GM19025 (cell line): ENCODE measurements at regions not wholly inside any gene's neighbourhood (a gene's known extent, or its start where the extent isn't known, plus 50 kb on each side); places are given as distances from the start of the nearest gene placed in this dataset.
"Not testable (repeated sequence)": the region's sequence is repeated elsewhere in the genome, so short reads cannot be mapped to it uniquely, and the experiment has no call there.

Experiments used
- ATAC-seq: cut with Tn5 transposase; IDR thresholded peaks from one replicate; pipeline ENCODE4 v1.9.1; 2021; ENCODE audit warnings: mild to moderate bottlenecking, low read depth, moderate library complexity; ENCODE audit not compliant: unreplicated experiment

DNA sequence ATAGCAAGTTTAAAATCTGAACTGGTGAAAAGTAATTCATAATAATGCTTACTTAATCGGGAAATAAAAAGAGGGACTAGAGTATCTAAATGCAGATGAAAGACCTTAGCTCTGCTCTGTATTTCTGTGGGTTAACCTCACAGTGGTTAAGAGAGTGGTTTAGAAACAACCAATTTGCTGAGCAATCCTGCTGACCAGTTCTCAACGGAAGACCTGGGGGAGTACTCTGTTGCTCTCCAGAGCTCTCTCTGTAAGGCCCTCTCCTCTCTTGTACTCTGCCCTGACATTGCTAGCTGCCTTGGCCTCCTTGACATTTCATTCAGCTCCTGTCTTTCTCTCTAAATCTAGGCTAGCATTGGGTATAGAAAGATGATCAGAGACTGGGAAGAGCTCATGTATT, 1186.6 kb upstream of the SEMA6A start:
- no peak for ATAC-seq

DNA sequence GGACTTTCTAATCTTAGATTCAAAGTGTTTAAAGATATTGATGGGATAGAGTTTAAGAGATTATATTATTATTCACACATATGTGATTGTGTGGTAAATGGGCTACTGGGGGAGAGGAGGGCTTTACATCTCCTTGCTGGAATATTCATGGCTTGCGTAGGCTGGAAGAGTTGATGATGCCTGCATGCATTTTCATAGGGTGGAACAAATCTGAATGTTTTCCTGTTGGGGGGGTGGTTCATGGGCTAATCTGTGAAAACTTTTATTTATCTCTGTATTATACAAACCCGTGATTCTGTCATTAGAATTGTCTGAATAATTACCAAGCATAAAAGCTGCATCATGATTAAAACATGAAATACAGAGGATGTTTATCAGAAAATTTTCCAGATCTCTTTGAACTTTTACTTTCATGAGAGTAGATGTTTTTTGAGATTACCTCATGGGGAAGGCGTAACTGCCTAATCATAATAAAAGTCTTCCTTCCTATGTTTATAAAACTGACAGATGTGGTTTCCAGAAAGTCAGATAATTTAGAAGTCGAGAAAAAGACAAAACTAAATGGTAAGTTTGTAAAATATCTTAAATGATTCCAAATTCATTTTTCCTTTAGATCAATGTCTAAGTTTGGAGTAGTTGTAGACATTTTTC, 1185.4 kb upstream of the SEMA6A start:
- ATAC-seq: no peak

- no peak for ATAC-seq
Measured at GRCh38 chr5:117752403-117752802, 1177.8 kb upstream of the SEMA6A start.

GRCh38 chr5:117748336-117748735, 1173.7 kb upstream of the SEMA6A start:
- ATAC-seq: no peak

- ATAC-seq: no peak
Measured at GRCh38 chr5:117743337-117743736, 1168.7 kb upstream of the SEMA6A start.

DNA sequence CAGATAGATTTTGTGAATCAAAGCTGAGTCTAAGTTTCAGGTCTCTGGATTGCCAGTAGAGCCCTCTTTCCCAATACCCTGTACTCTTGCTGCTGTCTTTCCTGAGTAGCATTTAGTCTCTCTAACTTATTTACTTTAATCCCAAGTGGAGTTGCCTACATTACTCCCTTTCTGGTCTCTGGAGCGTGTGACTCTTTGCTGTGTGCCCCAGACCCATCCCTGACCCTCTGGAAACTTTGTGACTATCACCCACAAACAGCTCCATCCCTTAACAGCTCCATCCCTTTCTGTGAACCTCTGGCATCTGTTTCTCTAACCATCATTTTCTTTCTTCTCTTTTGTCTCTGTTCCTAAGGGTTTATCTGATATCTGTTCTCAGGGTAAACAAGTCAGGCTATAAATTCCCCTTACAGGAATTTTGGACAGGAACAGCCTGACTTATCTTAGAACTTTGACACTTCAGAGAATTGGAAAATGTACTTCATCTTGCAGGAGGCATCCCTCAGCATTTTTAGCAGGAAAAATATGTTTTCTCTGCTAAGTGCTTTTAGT, 1167.1 kb upstream of the SEMA6A start:
- ATAC-seq: no peak

DNA sequence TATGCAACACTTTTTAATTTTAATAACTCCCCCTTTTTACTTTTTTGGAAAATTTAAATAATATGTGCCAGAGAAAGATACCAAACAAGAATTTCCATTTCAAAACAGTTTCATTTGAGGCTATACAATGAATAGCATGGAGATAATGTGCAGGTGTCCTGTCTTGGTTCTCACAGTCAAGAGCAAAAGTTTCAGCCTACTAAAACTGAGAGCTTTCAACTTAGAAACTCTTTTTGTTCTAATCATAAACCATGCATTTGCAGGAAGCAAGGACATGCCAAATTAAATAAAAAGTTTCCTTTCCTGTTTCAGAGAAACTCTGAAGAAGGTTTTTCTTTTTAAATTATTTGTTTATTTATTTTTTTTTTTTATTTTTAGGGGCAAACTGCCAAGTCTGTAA, 1165.6 kb upstream of the SEMA6A start:
- no peak for ATAC-seq

DNA sequence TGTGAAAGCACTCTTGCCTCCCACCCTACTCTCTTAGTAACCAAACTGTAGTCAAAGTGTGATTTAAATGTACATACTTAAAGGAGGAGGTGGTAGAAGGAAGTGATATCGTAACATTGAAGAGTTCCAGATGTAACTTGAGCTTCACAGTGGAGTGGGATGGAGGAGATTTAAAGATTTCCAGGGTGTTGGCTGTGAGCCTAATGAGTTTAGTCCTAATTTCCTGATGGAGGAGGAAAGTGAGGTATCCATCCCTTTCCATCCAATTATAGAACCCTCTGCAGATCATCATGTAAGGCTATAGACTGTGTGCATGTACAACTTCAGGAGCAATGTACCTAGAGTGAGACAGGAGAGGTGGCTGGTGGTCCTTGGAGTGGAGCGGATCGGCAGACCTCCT, 1163.9 kb upstream of the SEMA6A start:
- no peak for ATAC-seq

- no peak for ATAC-seq
Measured at GRCh38 chr5:117736698-117737097, 1162.1 kb upstream of the SEMA6A start.

DNA sequence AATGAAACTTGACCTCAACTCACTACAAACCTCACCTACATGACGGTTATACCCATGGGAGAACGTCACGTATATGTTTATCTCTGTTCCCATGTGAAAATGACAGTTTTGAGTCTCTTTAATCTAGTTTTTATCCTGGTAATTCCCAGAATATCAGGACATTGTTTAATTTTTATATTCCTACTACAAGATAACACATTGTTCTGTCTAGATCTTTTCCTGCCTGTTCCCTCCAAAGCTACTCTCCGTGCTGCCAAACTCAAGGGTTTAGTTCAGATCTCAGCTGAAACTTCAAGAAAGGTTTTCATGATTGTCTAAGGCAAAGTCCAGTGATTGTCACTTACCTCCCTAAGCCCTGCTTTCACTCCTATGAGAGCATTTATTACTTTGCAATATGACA, 1159.4 kb upstream of the SEMA6A start:
- ATAC-seq: no peak

DNA sequence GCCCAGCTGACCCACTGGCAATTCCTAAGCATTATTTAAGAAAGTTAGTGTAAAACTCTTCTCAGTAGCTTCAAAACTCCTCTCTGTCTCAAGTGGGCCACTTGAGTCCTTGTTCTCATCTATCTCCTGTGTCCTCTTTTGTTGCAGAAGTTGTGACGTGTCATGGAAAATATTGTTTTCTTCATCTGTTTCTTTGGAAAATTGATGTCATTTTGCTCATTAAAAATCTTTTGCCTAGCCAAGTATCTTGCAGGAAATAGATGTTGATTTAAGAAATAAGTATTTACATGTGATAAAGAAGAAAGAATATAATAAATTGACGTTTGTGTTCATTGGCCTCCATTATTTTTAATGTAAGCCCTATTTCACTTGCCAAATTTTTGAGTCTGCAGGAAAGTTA, 1158.4 kb upstream of the SEMA6A start:
- no peak for ATAC-seq

- no peak for ATAC-seq
Measured at GRCh38 chr5:117732264-117732663, 1157.6 kb upstream of the SEMA6A start.

DNA sequence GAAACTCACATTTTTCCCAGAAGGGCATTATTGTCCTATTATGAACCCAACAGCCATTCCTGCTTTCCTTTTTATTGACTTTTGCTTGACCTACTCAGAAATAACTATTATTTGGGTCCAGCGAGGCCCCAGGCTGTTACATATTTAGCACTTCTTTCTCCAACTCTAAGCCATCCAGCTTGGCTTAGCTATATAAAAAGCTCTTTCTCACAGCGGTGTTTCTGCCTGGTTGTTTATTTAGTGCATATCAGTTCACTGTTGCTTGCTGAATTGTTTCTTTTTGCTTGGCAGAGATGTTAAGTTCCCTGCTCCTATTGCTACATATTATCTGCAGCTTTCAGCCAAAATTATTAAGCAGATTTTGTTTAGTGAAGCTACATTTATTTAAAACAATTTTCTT, 1156.8 kb upstream of the SEMA6A start:
- no peak for ATAC-seq

DNA sequence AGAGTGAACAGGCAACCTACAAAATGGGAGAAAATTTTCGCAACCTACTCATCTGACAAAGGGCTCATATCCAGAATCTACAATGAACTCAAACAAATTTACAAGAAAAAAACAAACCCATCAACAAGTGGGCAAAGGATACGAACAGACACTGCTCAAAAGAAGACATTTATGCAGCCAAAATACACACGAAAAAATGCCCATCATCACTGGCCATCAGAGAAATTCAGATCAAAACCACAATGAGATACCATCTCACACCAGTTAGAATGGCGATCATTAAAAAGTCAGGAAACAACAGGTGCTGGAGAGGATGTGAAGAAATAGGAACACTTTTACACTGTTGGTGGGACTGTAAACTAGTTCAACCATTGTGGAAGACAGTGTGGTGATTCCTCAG, 1146.2 kb upstream of the SEMA6A start:
- ATAC-seq: not testable (repeated sequence)

- no peak for ATAC-seq
Measured at GRCh38 chr5:117719413-117719812, 1144.8 kb upstream of the SEMA6A start.

DNA sequence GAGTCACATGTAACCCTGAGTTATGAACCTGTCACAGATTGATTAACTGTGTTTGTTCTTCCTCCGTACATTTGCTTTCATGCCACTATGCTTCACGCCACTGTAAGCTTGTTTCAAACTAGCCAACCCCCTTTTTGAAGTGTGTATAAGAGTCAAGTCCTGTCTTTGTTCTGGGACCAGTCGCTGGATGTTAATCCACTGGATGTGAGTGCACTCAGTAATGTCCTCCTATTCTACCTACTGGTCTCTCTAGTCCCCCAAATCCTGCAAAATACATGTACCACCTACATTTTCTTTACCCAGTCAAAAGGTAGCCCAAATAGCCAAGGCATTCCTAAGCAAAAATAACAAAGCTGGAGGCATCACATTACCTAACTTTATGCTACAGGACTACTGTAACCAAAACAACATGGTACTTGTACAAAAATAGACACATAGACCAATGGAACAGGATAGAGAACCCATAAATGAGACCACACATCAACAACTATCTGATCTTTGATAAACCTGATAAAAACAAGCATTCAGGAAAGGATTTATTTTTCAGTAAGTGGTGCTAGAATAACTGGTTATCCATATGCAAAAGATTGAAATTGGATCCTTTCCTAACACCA, 1139.1 kb upstream of the SEMA6A start:
- no peak for ATAC-seq

GRCh38 chr5:117701062-117701461, 1126.4 kb upstream of the SEMA6A start:
- ATAC-seq: no peak

DNA sequence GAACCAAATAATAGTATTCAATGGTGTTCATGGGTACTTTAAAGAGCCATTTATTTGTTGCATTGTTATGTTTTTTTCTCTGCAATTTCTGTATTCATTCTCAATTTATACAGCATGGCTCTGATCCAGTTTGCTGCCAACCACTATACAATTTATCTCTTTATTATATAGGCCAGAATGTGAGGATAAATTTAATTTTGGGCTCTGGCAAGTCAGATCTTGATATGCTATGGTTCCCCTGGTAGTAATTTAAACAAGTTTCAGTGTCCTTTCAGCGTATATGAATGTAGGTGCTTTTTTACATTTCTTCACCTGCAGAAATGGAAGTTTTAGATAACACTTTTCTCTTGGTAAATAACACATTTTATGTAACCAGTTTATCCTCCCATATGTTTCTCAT, 1118.0 kb upstream of the SEMA6A start:
- ATAC-seq: no peak

GRCh38 chr5:117691081-117691870, 1116.7 kb upstream of the SEMA6A start:
- no peak for ATAC-seq

DNA sequence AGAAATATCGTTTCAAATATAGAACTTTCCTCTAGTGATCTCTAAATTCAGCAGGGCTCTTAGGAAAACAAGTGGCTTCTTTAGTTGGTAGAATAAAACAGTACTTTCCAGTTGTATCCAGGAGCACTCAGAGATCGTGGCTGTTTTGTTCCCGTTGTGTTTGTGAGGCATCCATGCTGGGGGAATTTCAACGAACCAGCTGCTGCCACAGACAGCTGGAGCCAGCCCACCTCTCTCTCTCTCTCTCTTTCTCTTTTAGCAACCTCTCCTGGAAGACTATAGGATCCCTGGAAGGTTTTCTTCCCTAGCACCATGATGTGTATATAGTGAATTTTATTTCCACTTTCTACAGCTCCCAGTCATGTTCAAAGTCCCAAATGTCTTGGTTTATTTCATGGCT, 1116.0 kb upstream of the SEMA6A start:
- no peak for ATAC-seq

DNA sequence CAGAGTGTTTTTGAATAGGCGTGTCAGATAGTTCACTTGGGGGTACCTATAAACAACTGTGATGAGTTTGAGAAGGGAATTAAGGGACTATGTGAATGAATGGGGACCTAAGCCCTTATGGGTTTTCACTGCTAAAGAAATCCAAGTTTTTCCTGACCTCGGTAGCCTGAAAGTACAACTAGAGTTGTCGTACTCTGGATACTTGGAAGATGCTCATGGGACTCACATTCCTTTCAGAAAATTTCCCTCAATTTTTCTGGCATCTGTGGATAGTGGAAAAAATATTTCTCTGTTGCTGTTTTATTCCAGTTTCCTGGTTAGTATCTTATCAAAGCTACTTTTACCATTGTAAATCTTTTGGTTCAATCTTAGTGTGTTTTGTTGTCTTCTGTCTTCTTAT, 1112.3 kb upstream of the SEMA6A start:
- no peak for ATAC-seq

DNA sequence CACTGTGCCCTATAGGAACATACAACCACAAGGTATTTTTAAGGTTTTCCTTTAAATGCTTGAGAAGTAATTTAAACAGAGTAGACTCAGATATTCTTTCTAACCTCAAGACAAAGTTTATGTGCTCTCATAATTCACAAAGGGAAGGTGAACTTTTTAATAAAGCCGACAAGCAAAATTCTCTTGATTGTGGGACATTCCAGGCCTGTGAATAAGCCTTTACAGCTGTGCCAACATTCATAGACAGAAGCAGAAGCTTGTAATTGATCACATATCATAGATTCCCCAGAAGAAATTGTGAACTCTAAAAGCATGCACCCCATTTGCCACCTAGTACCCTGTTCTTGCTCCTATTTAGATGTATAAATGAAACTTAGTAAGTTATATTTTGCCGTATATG, 1107.8 kb upstream of the SEMA6A start:
- ATAC-seq: no peak
